KMS-11 (cell line): ENCODE measurements at regions not wholly inside any gene's neighbourhood (a gene's known extent, or its start where the extent isn't known, plus 50 kb on each side); places are given as distances from the start of the nearest gene placed in this dataset.

ENCODE experiments used
- H2AFZ ChIP-seq: fragments of 200-600 bp; sonication (generic); 2 replicates; pipeline ENCODE4 v1.6.1; 2016; ENCODE audit warnings: antibody characterized with exemption, mixed run types, low read depth
- H3K27ac ChIP-seq: fragments of 200-600 bp; sonication (generic); 2 replicates; pipeline ENCODE4 v1.6.1; 2016; ENCODE audit warnings: mild to moderate bottlenecking, mixed run types
- H3K27me3 ChIP-seq: fragments of 200-600 bp; sonication (generic); 2 replicates; pipeline ENCODE4 v1.6.1; 2017; ENCODE audit warnings: mild to moderate bottlenecking, low read depth, mixed run types, moderate library complexity; ENCODE audit not compliant: insufficient read depth
- H3K36me3 ChIP-seq: fragments of 200-600 bp; sonication (generic); 2 replicates; pipeline ENCODE4 v1.6.1; 2017; ENCODE audit warnings: mild to moderate bottlenecking, mixed run types; ENCODE audit not compliant: insufficient read depth
- H3K4me1 ChIP-seq: fragments of 200-600 bp; sonication (generic); 2 replicates; pipeline ENCODE4 v1.6.1; 2016; ENCODE audit warnings: mild to moderate bottlenecking, low read depth, mixed run types; ENCODE audit not compliant: poor library complexity, severe bottlenecking
- H3K4me2 ChIP-seq: fragments of 200-600 bp; sonication (generic); 2 replicates; pipeline ENCODE4 v1.7.0; 2016; ENCODE audit warnings: mild to moderate bottlenecking, mixed run types
- H3K4me3 ChIP-seq: fragments of 200-600 bp; sonication (generic); IDR thresholded peaks from 2 replicates; pipeline ENCODE4 v1.6.1; 2017; ENCODE audit warnings: low read depth, low read length, mixed read lengths; ENCODE audit not compliant: insufficient read depth
- H3K79me2 ChIP-seq: fragments of 200-600 bp; sonication (generic); 2 replicates; pipeline ENCODE4 v1.6.1; 2016; ENCODE audit warnings: low read depth, mixed run types; ENCODE audit not compliant: insufficient read depth
- H3K9ac ChIP-seq: fragments of 200-600 bp; sonication (generic); 2 replicates; pipeline ENCODE4 v1.6.1; 2016; ENCODE audit warnings: mild to moderate bottlenecking, mixed run types
- H4K20me1 ChIP-seq: fragments of 200-600 bp; sonication (generic); 2 replicates; pipeline ENCODE4 v1.6.1; 2016; ENCODE audit warnings: mild to moderate bottlenecking, mixed run types; ENCODE audit not compliant: insufficient read depth
- TF ChIP-seq, protein P1 (sequence below): fragments of 200-600 bp; sonication (generic); conservative IDR thresholded peaks from 2 replicates; pipeline ENCODE4 v1.6.1; 2017; ENCODE audit warnings: low read depth, mild to moderate bottlenecking, antibody characterized with exemption, low read length, moderate library complexity, mixed read lengths

DNA sequence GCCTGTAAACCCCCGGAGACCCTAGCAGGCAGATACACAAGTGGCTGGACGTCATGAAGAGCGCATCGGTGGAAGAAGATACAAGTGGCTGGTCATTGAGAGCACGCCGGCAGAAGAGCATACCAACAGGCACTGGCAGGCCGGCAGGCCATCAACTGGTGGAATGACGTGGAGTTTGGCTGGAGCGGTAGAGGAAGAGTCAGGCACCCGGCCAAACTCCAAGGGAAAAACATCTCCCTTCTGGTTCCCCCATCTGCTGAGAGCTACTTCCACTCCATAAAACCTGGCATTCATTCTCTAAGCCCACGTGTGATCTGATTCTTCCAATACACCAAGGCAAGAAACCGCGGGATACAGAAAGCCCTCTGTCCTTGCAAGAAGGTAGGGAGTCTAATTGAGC, 113.4 kb upstream of the NPSR1 start:
- no peaks in the 10 kb centered on the region for H3K79me2 ChIP-seq
- H3K4me3 ChIP-seq = no peak overlapping the region
- no peak overlapping the region for H3K27ac ChIP-seq
- no peak overlapping the region for H3K9ac ChIP-seq
- H3K4me2 ChIP-seq = no peak overlapping the region
- no peaks in the 10 kb centered on the region for H3K27me3 ChIP-seq
- H2AFZ ChIP-seq = no peak overlapping the region
- TF ChIP-seq, protein P1, sequence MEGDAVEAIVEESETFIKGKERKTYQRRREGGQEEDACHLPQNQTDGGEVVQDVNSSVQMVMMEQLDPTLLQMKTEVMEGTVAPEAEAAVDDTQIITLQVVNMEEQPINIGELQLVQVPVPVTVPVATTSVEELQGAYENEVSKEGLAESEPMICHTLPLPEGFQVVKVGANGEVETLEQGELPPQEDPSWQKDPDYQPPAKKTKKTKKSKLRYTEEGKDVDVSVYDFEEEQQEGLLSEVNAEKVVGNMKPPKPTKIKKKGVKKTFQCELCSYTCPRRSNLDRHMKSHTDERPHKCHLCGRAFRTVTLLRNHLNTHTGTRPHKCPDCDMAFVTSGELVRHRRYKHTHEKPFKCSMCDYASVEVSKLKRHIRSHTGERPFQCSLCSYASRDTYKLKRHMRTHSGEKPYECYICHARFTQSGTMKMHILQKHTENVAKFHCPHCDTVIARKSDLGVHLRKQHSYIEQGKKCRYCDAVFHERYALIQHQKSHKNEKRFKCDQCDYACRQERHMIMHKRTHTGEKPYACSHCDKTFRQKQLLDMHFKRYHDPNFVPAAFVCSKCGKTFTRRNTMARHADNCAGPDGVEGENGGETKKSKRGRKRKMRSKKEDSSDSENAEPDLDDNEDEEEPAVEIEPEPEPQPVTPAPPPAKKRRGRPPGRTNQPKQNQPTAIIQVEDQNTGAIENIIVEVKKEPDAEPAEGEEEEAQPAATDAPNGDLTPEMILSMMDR = no peak
- no peaks in the 10 kb centered on the region for H4K20me1 ChIP-seq
- H3K4me1 ChIP-seq = no peaks in the 10 kb centered on the region
- H3K36me3 ChIP-seq = no peaks in the 10 kb centered on the region

- Histone ChIP-seq H2AFZ (no peak overlapping the region), H3K27ac (no peak overlapping the region), H3K4me1 (no peaks in the 10 kb centered on the region), H4K20me1 (no peaks in the 10 kb centered on the region), H3K4me2 (no peak overlapping the region), H3K27me3 (no peaks in the 10 kb centered on the region), H3K9ac (no peak overlapping the region), H3K79me2 (no peaks in the 10 kb centered on the region), H3K4me3 (no peak overlapping the region), H3K36me3 (no peaks in the 10 kb centered on the region)
- TF ChIP-seq, protein P1 = no peak
These were observed 107.0 kb upstream of the NPSR1 start for GRCh38 chr7:34550996-34551395.

DNA sequence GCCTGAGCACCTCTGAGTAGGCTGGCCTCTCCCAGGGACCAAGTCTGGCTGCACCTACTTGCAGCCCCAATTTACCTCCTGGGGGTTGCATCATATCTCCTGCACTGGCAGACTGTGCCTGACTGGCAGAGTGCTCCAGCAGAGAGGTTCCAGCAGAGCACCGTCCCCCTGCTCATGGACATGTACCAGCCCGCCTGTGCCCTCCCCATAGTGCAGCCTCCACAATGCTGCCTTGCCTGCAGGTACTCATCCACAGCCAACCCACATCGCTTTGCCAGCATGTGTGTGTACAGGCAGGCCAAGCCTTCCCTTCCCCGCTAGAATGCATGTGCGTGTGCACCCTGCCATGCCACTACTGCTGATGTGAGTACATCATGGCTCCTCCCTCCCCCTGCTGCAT, 105.5 kb upstream of the NPSR1 start:
- no peak overlapping the region for H2AFZ ChIP-seq
- H3K4me3 ChIP-seq = no peak overlapping the region
- H3K9ac ChIP-seq = no peak overlapping the region
- H3K4me2 ChIP-seq = no peak overlapping the region
- no peaks in the 10 kb centered on the region for H4K20me1 ChIP-seq
- H3K36me3 ChIP-seq = no peaks in the 10 kb centered on the region
- no peaks in the 10 kb centered on the region for H3K27me3 ChIP-seq
- no peaks in the 10 kb centered on the region for H3K79me2 ChIP-seq
- H3K27ac ChIP-seq = no peak overlapping the region
- TF ChIP-seq, protein P1 = no peak
- H3K4me1 ChIP-seq = no peaks in the 10 kb centered on the region

DNA sequence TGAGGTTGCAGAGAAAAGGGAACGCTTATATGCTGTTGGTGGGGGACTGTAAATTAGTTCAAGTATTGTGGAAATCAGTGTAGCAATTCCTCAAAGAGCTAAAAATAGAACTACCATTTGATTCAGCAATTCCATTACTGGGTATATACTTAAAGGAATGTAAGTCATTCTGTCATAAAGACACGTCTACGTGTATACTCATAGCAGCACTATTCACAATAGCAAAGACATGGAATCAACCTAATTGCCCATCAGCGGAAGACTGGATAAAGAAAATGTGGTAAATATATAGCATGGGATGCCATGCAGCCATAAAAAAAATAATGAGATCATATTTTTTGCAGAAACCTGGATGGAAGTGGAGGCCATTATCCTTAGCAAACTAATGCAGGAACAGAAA, 100.0 kb upstream of the NPSR1 start:
- no peak overlapping the region for H3K4me3 ChIP-seq
- no peak overlapping the region for H2AFZ ChIP-seq
- TF ChIP-seq, protein P1 = no peak
- no peaks in the 10 kb centered on the region for H4K20me1 ChIP-seq
- no peak overlapping the region for H3K4me2 ChIP-seq
- H3K9ac ChIP-seq = no peak overlapping the region
- H3K36me3 ChIP-seq = no peaks in the 10 kb centered on the region
- H3K79me2 ChIP-seq = no peaks in the 10 kb centered on the region
- no peaks in the 10 kb centered on the region for H3K4me1 ChIP-seq
- H3K27me3 ChIP-seq = no peaks in the 10 kb centered on the region
- no peak overlapping the region for H3K27ac ChIP-seq

DNA sequence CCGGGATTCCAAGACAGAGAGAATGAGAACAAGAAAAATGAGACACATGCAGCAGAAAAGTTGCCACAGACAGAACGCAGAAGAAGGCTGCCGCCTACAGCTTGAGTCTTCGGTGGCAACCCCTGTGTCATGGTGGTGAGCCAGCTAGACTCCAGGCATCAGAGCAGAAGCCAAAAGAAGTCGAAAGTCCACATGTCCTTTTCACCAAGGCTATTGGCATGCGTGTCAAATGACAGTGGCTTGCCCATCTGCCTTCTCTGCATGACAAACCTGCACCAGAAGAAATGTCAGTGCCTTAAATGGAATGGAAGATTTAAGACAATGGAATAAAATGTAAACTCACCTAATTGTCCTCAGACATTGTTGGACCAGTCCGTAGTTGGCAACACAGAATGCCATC, 93.9 kb upstream of the NPSR1 start:
- Histone ChIP-seq H3K9ac (no peak overlapping the region), H3K27me3 (no peaks in the 10 kb centered on the region), H3K79me2 (no peaks in the 10 kb centered on the region), H3K4me1 (no peaks in the 10 kb centered on the region), H3K27ac (no peak overlapping the region), H2AFZ (no peak overlapping the region), H3K4me2 (no peak overlapping the region), H3K4me3 (no peak overlapping the region), H3K36me3 (no peaks in the 10 kb centered on the region), H4K20me1 (no peaks in the 10 kb centered on the region)
- TF ChIP-seq, protein P1 = no peak
